ENCODE measurements at regions not wholly inside any gene's neighbourhood (a gene's known extent, or its start where the extent isn't known, plus 50 kb on each side); places are given as distances from the start of the nearest gene placed in this dataset.

DNA sequence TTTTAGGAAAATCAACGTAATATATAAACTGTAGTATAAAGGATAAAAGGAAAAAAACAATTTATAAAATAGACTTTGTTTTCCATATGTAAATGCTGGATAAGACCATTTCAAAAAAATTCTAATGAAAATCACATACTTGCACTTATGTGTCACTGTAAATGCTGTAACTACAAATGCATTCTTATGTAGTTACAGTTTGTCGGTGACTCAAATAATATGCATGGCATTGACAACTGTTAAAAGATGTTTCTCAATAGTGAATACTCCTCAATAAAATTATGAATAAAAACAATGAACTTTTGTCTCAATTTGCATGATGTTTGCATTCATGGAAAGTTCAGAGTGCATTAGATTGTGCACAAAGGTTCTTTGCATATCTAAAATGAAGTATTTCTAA lies 614.0 kb upstream of the CHRM3 start:
- TF ChIP-seq POLR2AphosphoS5 (IDR thresholded peaks at IDR 0.05) (no peak), POLR2A (IDR thresholded peaks at IDR 0.05) (no peak)
- TF ChIP-seq, protein P1, sequence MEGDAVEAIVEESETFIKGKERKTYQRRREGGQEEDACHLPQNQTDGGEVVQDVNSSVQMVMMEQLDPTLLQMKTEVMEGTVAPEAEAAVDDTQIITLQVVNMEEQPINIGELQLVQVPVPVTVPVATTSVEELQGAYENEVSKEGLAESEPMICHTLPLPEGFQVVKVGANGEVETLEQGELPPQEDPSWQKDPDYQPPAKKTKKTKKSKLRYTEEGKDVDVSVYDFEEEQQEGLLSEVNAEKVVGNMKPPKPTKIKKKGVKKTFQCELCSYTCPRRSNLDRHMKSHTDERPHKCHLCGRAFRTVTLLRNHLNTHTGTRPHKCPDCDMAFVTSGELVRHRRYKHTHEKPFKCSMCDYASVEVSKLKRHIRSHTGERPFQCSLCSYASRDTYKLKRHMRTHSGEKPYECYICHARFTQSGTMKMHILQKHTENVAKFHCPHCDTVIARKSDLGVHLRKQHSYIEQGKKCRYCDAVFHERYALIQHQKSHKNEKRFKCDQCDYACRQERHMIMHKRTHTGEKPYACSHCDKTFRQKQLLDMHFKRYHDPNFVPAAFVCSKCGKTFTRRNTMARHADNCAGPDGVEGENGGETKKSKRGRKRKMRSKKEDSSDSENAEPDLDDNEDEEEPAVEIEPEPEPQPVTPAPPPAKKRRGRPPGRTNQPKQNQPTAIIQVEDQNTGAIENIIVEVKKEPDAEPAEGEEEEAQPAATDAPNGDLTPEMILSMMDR (IDR thresholded peaks at IDR 0.05): no peak
